Body of pancreas (tissue), 4 donors: ENCODE measurements at regions not wholly inside any gene's neighbourhood (a gene's known extent, or its start where the extent isn't known, plus 50 kb on each side); places are given as distances from the start of the nearest gene placed in this dataset.

ENCODE experiments used
- CTCF ChIP-seq, 7 experiments: fragments of 450-650 bp in 4 of 7; fragments of 200-600 bp in 3 of 7; sonication (generic) in 3 of 7; IDR thresholded peaks; one replicate each; pipeline ENCODE4 v1.5.1; 2016 to 2019; ENCODE audit warnings: antibody characterized with exemption in 7 of 7
- POLR2A ChIP-seq, 3 donors: fragments of 450-650 bp; IDR thresholded peaks; one replicate each; pipeline ENCODE4 v1.6.1; 2016; ENCODE audit warnings: antibody characterized with exemption in 3 of 3, mild to moderate bottlenecking in 2 of 3

GRCh38 chr3:132926098-132926497 is 112.1 kb upstream of the TMEM108 start:
- no peak for TF ChIP-seq CTCF (IDR thresholded peaks at IDR 0.05)
- no peak for TF ChIP-seq POLR2A (IDR thresholded peaks at IDR 0.05)
